ENCODE measurements at regions not wholly inside any gene's neighbourhood (a gene's known extent, or its start where the extent isn't known, plus 50 kb on each side); places are given as distances from the start of the nearest gene placed in this dataset.

- DNase-seq: no peak
These were observed 2132.8 kb upstream of the CELF4 start for GRCh38 chr18:39698436-39698835.

- DNase-seq: no peak
These were observed 2127.8 kb upstream of the CELF4 start for GRCh38 chr18:39693359-39693758.

- no peak for DNase-seq
These were observed 2126.9 kb upstream of the CELF4 start for GRCh38 chr18:39692367-39693015.

- DNase-seq: no peak
These were observed 2119.8 kb upstream of the CELF4 start for GRCh38 chr18:39685303-39685902.

GRCh38 chr18:39681061-39681460, 2115.5 kb upstream of the CELF4 start:
- DNase-seq: peak in 1 of 2 experiments; percentile 60

GRCh38 chr18:39675906-39676305, 2110.3 kb upstream of the CELF4 start:
- DNase-seq: no peak

- DNase-seq: no peak
These were observed 2109.8 kb upstream of the CELF4 start for GRCh38 chr18:39675368-39675767.

GRCh38 chr18:39672171-39672570, 2106.6 kb upstream of the CELF4 start:
- no peak for DNase-seq

- DNase-seq: no peak
These were observed 2102.3 kb upstream of the CELF4 start for GRCh38 chr18:39667905-39668304.

- DNase-seq: no peak
These were observed 2100.9 kb upstream of the CELF4 start for GRCh38 chr18:39666541-39666940.

GRCh38 chr18:39661856-39662366, 2096.3 kb upstream of the CELF4 start:
- no peak for DNase-seq

GRCh38 chr18:39660141-39660540, 2094.5 kb upstream of the CELF4 start:
- no peak for DNase-seq

GRCh38 chr18:39655341-39655740, 2089.7 kb upstream of the CELF4 start:
- no peak for DNase-seq

GRCh38 chr18:39653221-39653620, 2087.6 kb upstream of the CELF4 start:
- no peak for DNase-seq

GRCh38 chr18:39648616-39649015, 2083.0 kb upstream of the CELF4 start:
- DNase-seq: no peak

- peak; percentile 14 to 78 for DNase-seq
These were observed 2082.3 kb upstream of the CELF4 start for GRCh38 chr18:39647627-39648534.

GRCh38 chr18:39638224-39638623, 2072.6 kb upstream of the CELF4 start:
- DNase-seq: no peak

- no peak for DNase-seq
These were observed 2071.3 kb upstream of the CELF4 start for GRCh38 chr18:39636931-39637330.

- no peak for DNase-seq
These were observed 2070.4 kb upstream of the CELF4 start for GRCh38 chr18:39635966-39636365.

GRCh38 chr18:39635192-39635591, 2069.6 kb upstream of the CELF4 start:
- DNase-seq: no peak

- DNase-seq: no peak
These were observed 2062.3 kb upstream of the CELF4 start for GRCh38 chr18:39627936-39628335.

- DNase-seq: no peak
These were observed 2059.4 kb upstream of the CELF4 start for GRCh38 chr18:39624961-39625360.

GRCh38 chr18:39622431-39622830, 2056.8 kb upstream of the CELF4 start:
- no peak for DNase-seq
